ENCODE measurements at regions not wholly inside any gene's neighbourhood (a gene's known extent, or its start where the extent isn't known, plus 50 kb on each side); places are given as distances from the start of the nearest gene placed in this dataset.

DNA sequence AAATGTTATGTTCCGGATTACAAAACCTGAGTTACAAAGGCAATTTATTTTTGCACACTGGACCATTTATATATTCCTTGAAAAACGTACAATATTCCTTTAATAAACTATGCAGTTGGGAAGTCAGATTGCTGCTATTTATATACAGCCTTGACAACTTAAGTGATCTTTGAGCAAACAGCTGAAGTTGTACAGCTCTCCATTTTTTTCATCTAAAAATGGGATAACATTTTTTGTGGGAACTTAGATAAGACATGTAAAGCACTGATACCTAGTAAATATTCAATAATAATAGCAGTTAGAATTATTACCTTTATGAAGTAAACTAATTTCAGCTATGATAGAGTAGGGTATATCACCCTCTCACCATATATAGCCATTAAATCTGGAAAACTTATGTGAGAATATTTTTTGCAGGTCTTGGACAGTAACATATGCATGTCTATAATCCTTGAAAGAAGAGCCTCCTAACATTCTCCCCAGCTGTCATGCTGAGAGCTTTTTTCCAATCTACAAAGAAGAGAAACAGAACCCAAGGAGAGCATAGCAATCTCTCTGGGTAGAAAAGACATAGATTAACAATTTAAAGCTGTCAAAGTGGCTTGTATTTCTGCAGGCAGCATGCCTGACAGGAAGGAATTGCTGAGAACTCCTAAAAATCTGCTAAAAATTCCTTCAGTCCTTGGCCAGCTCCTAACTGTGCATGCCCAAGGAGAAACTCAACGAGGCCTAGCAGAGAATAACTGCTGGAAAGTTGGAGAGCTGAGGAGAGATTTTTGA lies 326.0 kb downstream of the CRPPA start:
- no peak overlapping the region for H3K4me3 Mint-ChIP-seq (ENCODE audit: unreplicated experiment)
- Histone ChIP-seq H3K4me2 (ENCODE audit: low read length) (no peak overlapping the region), H3K27me3 (ENCODE audit: insufficient read depth, low read length) (no peaks in the 10 kb centered on the region), H2AFZ (ENCODE audit: low read depth, low read length) (no peak overlapping the region), H3K9me3 (ENCODE audit: insufficient read depth, low read depth, low read length) (no peaks in the 10 kb centered on the region), H3K4me3 (ENCODE audit: insufficient read depth, low read depth, low read length) (no peak overlapping the region), H3K79me2 (ENCODE audit: insufficient read depth, low read length) (no peaks in the 10 kb centered on the region), H3K4me1 (ENCODE audit: insufficient read depth, low read length) (no peaks in the 10 kb centered on the region), H3K9ac (ENCODE audit: low read length) (no peak overlapping the region), H4K20me1 (ENCODE audit: insufficient read depth, low read length) (no peaks in the 10 kb centered on the region), H3K27ac (ENCODE audit: low read depth, low read length) (no peak overlapping the region), H3K36me3 (ENCODE audit: insufficient read depth, low read length) (no peaks in the 10 kb centered on the region)
- H3K27ac Mint-ChIP-seq (ENCODE audit: unreplicated experiment) = no peak overlapping the region
- H3K4me1 Mint-ChIP-seq (ENCODE audit: low read depth, unreplicated experiment) = peaks cover 8% of the 10 kb centered on the region
- FAIRE-seq = no peak
- DNase-seq (ENCODE audit: low read depth) = no peak
- no peaks in the 10 kb centered on the region for H3K36me3 Mint-ChIP-seq (ENCODE audit: low read depth, unreplicated experiment)
- TF ChIP-seq, protein P1, sequence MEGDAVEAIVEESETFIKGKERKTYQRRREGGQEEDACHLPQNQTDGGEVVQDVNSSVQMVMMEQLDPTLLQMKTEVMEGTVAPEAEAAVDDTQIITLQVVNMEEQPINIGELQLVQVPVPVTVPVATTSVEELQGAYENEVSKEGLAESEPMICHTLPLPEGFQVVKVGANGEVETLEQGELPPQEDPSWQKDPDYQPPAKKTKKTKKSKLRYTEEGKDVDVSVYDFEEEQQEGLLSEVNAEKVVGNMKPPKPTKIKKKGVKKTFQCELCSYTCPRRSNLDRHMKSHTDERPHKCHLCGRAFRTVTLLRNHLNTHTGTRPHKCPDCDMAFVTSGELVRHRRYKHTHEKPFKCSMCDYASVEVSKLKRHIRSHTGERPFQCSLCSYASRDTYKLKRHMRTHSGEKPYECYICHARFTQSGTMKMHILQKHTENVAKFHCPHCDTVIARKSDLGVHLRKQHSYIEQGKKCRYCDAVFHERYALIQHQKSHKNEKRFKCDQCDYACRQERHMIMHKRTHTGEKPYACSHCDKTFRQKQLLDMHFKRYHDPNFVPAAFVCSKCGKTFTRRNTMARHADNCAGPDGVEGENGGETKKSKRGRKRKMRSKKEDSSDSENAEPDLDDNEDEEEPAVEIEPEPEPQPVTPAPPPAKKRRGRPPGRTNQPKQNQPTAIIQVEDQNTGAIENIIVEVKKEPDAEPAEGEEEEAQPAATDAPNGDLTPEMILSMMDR (IDR thresholded peaks at IDR 0.05; ENCODE audit: insufficient read depth, low read depth, low read length) = no peak
- TF ChIP-seq EZH2 (IDR thresholded peaks at IDR 0.05; ENCODE audit: insufficient read depth, low read length) = no peak
- no peaks in the 10 kb centered on the region for H3K27me3 Mint-ChIP-seq (ENCODE audit: low read depth, unreplicated experiment)
- H3K9me3 Mint-ChIP-seq (ENCODE audit: unreplicated experiment) = no peaks in the 10 kb centered on the region

DNA sequence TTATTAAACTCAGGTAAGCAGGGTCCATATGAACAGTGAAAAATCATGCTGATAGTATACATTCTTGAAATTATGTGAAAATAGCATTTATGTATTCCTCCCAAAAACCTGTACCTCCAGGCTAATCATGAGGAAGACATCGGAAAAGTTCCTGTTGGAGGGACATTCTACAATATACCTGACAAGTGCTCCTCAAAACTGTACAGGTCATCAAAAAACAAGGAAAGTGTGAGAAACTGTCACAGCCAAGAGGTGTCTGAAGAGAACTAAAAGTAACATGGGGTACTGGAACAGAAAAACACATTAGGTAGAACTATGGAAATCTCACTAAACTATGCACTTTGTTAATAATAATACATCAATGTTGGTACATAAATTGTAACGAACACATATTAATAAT lies 326.7 kb downstream of the CRPPA start:
- Histone ChIP-seq H3K36me3 (ENCODE audit: insufficient read depth, low read length) (no peaks in the 10 kb centered on the region), H3K4me3 (ENCODE audit: insufficient read depth, low read depth, low read length) (no peak overlapping the region), H3K9ac (ENCODE audit: low read length) (no peak overlapping the region), H3K27ac (ENCODE audit: low read depth, low read length) (no peak overlapping the region), H3K79me2 (ENCODE audit: insufficient read depth, low read length) (no peaks in the 10 kb centered on the region), H4K20me1 (ENCODE audit: insufficient read depth, low read length) (no peaks in the 10 kb centered on the region), H3K27me3 (ENCODE audit: insufficient read depth, low read length) (no peaks in the 10 kb centered on the region), H3K4me2 (ENCODE audit: low read length) (no peak overlapping the region), H3K9me3 (ENCODE audit: insufficient read depth, low read depth, low read length) (no peaks in the 10 kb centered on the region), H2AFZ (ENCODE audit: low read depth, low read length) (no peak overlapping the region), H3K4me1 (ENCODE audit: insufficient read depth, low read length) (no peaks in the 10 kb centered on the region)
- Mint-ChIP-seq H3K27ac (ENCODE audit: unreplicated experiment) (no peak overlapping the region), H3K9me3 (ENCODE audit: unreplicated experiment) (no peaks in the 10 kb centered on the region), H3K36me3 (ENCODE audit: low read depth, unreplicated experiment) (no peaks in the 10 kb centered on the region), H3K4me3 (ENCODE audit: unreplicated experiment) (no peak overlapping the region), H3K4me1 (ENCODE audit: low read depth, unreplicated experiment) (peaks cover 8% of the 10 kb centered on the region), H3K27me3 (ENCODE audit: low read depth, unreplicated experiment) (no peaks in the 10 kb centered on the region)
- FAIRE-seq (no peak), DNase-seq (ENCODE audit: low read depth) (no peak)
- TF ChIP-seq, protein P1 (IDR thresholded peaks at IDR 0.05; ENCODE audit: insufficient read depth, low read depth, low read length) = no peak
- TF ChIP-seq EZH2 (IDR thresholded peaks at IDR 0.05; ENCODE audit: insufficient read depth, low read length) = no peak

DNA sequence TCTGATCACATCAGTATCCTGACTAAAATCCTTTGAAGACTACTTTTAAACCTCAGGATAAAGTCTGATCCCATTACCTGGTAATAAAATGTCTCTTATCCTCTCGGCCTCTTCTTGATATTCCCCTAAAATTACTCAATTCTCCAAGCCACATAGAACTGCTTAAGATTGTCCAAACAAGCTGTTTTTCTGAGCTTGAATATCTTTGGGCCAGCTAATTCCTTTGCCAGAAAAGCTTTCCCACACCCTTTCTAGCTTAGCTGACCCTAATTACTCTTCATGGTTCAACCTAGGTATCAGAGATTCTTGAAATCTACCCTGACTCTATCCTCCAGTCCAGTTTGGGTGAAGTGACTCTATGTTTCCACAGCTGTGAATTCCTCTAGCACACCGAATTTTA lies 328.6 kb downstream of the CRPPA start:
- Histone ChIP-seq H3K9ac (ENCODE audit: low read length) (no peak overlapping the region), H3K4me1 (ENCODE audit: insufficient read depth, low read length) (no peaks in the 10 kb centered on the region), H3K27ac (ENCODE audit: low read depth, low read length) (no peak overlapping the region), H3K9me3 (ENCODE audit: insufficient read depth, low read depth, low read length) (no peaks in the 10 kb centered on the region), H3K4me3 (ENCODE audit: insufficient read depth, low read depth, low read length) (no peak overlapping the region), H3K4me2 (ENCODE audit: low read length) (no peak overlapping the region), H2AFZ (ENCODE audit: low read depth, low read length) (no peak overlapping the region), H3K27me3 (ENCODE audit: insufficient read depth, low read length) (no peaks in the 10 kb centered on the region), H4K20me1 (ENCODE audit: insufficient read depth, low read length) (no peaks in the 10 kb centered on the region), H3K79me2 (ENCODE audit: insufficient read depth, low read length) (no peaks in the 10 kb centered on the region), H3K36me3 (ENCODE audit: insufficient read depth, low read length) (no peaks in the 10 kb centered on the region)
- DNase-seq (ENCODE audit: low read depth) (no peak), FAIRE-seq (no peak)
- Mint-ChIP-seq H3K4me1 (ENCODE audit: low read depth, unreplicated experiment) (peaks cover 8% of the 10 kb centered on the region), H3K4me3 (ENCODE audit: unreplicated experiment) (no peak overlapping the region), H3K27me3 (ENCODE audit: low read depth, unreplicated experiment) (no peaks in the 10 kb centered on the region), H3K9me3 (ENCODE audit: unreplicated experiment) (no peaks in the 10 kb centered on the region), H3K27ac (ENCODE audit: unreplicated experiment) (no peak overlapping the region), H3K36me3 (ENCODE audit: low read depth, unreplicated experiment) (no peaks in the 10 kb centered on the region)
- TF ChIP-seq EZH2 (IDR thresholded peaks at IDR 0.05; ENCODE audit: insufficient read depth, low read length) = no peak
- TF ChIP-seq, protein P1 (IDR thresholded peaks at IDR 0.05; ENCODE audit: insufficient read depth, low read depth, low read length) = no peak

All from astrocyte (in vitro differentiated cells and primary cell).